ENCODE measurements at regions not wholly inside any gene's neighbourhood (a gene's known extent, or its start where the extent isn't known, plus 50 kb on each side); places are given as distances from the start of the nearest gene placed in this dataset.

DNA sequence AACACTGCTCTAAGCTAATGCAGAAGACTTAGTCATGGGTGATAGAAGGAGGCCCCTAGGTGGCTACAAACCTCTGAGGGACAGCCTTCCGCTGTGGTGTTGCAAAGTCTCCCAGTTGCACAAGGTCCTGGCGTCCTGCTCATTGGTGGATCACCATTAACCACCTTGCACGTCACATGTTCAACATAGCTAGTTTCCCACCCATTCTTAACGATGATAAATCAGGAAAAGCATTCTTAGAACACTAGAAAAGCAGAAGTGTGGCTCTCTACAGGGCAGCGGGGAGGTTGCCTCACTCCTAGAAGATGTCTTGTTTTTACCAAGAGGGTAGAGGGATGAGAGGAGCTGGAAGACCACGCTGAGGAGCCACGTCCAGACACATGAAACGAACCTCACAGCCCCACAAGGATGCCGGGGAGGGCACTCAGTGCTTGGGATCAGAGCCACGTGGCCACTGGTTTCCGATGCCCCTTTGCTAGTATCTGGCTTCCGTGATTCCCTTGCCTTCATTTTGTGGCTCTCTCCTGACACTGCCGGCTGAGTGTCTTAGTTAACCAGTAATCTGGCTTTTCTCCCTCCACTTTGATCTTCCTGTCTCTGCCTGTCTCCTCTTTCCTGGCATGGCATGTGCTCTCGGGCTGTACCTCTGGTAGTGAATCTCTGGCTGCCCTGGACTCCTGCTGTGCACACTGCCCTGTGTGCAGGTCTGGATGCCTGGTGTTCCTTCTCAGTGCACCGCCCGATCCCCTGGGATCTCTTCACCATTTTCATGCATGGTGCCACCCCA lies 91.4 kb upstream of the NEDD9 start:
- Histone ChIP-seq H3K4me3 (no peak overlapping the region), H3K27ac (no peak overlapping the region), H3K36me3 (no peaks in the 10 kb centered on the region), H3K4me1 (peaks cover 12% of the 10 kb centered on the region), H3K27me3 (no peaks in the 10 kb centered on the region), H3K9me3 (no peaks in the 10 kb centered on the region)
- TF ChIP-seq POLR2A (IDR thresholded peaks at IDR 0.05) (no peak), EP300 (IDR thresholded peaks at IDR 0.05) (no peak), CTCF (IDR thresholded peaks at IDR 0.05) (no peak), POLR2AphosphoS5 (IDR thresholded peaks at IDR 0.05) (no peak)
- WGBS: 78% methylated on average over 16 of the region's 16 CpGs
- DNase-seq (ENCODE audit: low spot score in 2 of 2): no peak

- H3K9me3 ChIP-seq: no peaks in the 10 kb centered on the region
- no peaks in the 10 kb centered on the region for H3K36me3 ChIP-seq
- peaks cover 24% of the 10 kb centered on the region for H3K4me1 ChIP-seq
- no peak for DNase-seq (ENCODE audit: low spot score in 2 of 2)
- no peak overlapping the region for H3K4me3 ChIP-seq
- no peaks in the 10 kb centered on the region for H3K27me3 ChIP-seq
- H3K27ac ChIP-seq: no peak overlapping the region
- WGBS: 79% methylated on average over 8 of the region's 8 CpGs
- TF ChIP-seq POLR2AphosphoS5 (IDR thresholded peaks at IDR 0.05): no peak
- no peak for TF ChIP-seq EP300 (IDR thresholded peaks at IDR 0.05)
- no peak for TF ChIP-seq POLR2A (IDR thresholded peaks at IDR 0.05)
- no peak for TF ChIP-seq CTCF (IDR thresholded peaks at IDR 0.05)
Measured at GRCh38 chr6:11322252-11322885, 89.9 kb upstream of the NEDD9 start.

DNA sequence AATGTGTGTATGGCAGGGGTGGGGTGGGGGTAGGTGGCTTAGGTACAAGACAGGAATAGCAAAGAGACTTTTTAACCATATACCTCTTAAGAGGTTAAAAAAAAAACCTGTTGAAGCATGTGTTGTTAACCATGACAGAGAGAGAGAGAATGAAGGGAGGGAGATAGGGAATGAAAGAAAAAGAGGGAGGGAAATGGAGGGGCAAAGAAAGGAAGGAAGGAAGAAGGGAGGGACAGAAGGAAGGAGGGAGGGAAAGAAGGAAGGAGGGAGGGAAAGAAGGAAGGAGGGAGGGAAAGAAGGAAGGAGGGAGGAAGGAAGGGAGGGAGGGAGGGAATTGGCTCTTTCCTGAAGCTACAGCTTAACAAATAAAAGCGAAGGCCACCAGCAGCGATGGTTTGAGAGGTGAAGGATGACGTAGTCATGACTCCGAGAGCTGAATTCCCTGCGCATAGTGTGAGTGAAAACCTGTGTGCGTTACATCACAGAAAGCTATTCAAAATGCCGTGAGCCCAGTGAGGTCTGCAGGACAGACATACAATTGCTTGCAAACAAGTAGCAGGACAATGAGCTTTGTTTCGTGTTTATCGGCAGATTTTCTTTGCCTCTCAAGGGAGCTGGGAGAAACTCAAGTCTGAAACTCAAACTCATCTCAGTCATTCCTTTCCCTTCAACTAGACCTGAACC lies 88.6 kb upstream of the NEDD9 start:
- no peak overlapping the region for H3K27ac ChIP-seq

GRCh38 chr6:11318835-11319813 lies 86.7 kb upstream of the NEDD9 start:
- 62% methylated on average over 9 of the region's 9 CpGs for WGBS
- Histone ChIP-seq H3K27ac (no peak overlapping the region), H3K36me3 (no peaks in the 10 kb centered on the region), H3K4me3 (no peak overlapping the region), H3K9me3 (no peaks in the 10 kb centered on the region), H3K27me3 (no peaks in the 10 kb centered on the region), H3K4me1 (peaks cover 27% of the 10 kb centered on the region)
- DNase-seq (ENCODE audit: low spot score in 2 of 2): no peak
- TF ChIP-seq POLR2AphosphoS5 (IDR thresholded peaks at IDR 0.05) (no peak), EP300 (IDR thresholded peaks at IDR 0.05) (no peak), CTCF (IDR thresholded peaks at IDR 0.05) (no peak), POLR2A (IDR thresholded peaks at IDR 0.05) (no peak)

More for the DNA sequence above, 88.6 kb upstream of the NEDD9 start:
- no peak for DNase-seq (ENCODE audit: low spot score in 2 of 2)
- Histone ChIP-seq H3K4me3 (no peak overlapping the region), H3K4me1 (peaks cover 24% of the 10 kb centered on the region), H3K9me3 (no peaks in the 10 kb centered on the region), H3K27me3 (no peaks in the 10 kb centered on the region), H3K36me3 (no peaks in the 10 kb centered on the region)
- WGBS: 68% methylated on average over 9 of the region's 9 CpGs
- TF ChIP-seq POLR2A (IDR thresholded peaks at IDR 0.05) (no peak), POLR2AphosphoS5 (IDR thresholded peaks at IDR 0.05) (no peak), CTCF (IDR thresholded peaks at IDR 0.05) (no peak), EP300 (IDR thresholded peaks at IDR 0.05) (no peak)
